GM19397 (cell line): ENCODE measurements at regions not wholly inside any gene's neighbourhood (a gene's known extent, or its start where the extent isn't known, plus 50 kb on each side); places are given as distances from the start of the nearest gene placed in this dataset.
A peak's percentile ranks its signal among the peaks of the same experiment; 100 is the strongest.
"Not testable (repeated sequence)": the region's sequence is repeated elsewhere in the genome, so short reads cannot be mapped to it uniquely, and the experiment has no call there.

Experiments
- ATAC-seq: cut with Tn5 transposase; IDR thresholded peaks from one replicate; pipeline ENCODE4 v1.9.1; 2021; ENCODE audit warnings: mild to moderate bottlenecking, moderate library complexity; ENCODE audit not compliant: unreplicated experiment

DNA sequence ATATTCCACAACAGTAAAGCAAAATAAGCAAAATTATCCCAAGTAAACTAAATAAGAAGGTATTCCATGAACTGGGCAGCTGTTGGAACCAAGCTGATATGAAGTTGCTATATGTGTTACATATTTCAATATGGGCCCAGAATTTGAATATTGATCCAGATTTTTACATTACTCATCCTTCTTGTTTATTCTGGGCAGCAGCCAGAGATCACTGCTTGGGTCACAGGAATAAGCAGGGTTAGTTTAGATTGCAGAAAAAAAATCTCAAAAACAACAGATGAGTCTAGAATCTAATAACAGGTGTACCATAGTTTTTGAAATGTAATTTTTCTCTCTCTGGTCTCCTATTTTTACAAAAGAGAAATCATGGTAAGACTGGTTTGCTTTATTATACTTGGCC, 171.5 kb upstream of the NAMPT start:
- ATAC-seq = no peak

DNA sequence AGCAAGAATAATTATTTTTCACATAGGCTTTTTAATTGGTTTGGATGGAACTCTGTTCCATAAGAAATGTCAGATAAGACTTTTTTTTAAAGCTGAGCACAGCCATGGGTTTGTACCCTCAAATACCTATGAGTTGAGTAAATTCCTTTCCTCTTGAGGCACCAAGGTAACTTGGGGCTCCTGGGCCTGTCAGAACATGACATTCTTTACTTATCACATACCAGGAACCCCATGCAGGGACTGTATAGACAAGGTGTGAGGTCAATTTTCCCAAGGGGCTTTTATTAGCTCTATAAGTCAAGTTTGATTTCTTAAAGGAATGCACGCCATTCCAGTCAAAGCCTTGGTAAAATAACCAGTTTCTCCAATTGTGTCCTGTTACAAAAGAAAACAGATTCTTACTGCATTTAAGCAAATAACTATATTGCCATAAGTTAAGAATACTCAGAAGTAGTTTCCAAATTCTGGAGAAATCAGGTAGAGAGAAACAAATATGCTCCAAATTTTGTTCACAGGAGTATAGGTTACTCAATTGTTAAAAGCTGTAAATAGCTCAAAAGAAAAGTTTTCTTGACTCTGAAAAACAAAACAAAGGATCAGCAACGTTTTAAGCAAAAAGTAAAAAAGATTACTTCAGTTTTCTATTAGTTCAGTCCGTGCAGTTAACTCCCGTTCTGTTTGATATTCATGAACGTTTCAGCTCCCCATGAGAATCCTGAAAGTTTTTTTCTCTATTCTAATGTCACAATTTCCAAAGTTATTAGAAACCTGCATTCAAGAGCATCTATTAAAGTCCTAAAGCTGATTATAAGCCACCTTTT, 167.5 kb upstream of the NAMPT start:
- ATAC-seq = no peak

DNA sequence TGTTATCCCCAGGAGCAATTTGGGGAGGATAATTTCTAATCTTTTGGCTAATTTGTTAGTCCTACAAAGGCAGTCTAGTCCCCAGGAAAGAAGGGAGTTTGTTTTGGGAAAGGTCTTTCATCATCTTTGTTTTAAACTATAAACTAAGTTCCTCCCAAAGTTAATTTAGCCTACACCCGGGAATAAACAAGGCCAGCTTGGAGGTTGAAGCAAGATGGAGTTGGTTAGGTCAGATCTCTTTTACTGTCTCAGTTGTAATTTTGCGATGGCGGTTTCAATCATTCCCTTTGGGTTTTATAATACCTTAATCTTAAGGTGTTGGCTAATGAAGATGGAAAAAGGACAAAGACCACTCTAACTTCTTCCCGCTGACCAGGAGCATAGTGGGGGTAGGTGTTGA, 166.4 kb upstream of the NAMPT start:
- no peak for ATAC-seq

DNA sequence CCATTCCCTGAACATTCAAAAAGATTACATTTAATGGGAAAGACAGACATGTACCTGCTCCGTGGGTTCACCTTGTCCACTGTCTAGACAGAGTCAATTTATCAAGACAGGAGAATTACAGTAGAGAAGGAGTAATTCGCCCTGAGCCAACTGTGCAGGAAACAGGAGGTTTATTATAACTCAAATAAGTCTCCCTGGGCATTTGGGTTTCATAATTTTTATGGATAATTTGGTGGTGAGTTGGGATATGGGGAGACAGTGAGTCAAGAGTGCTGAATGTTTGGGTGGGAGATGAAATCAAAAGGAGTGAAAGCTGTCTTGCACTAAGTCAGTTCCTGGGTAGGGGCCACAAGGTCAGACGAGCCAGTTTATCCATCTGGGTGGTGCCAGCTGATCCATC, 165.9 kb upstream of the NAMPT start:
- ATAC-seq = no peak

DNA sequence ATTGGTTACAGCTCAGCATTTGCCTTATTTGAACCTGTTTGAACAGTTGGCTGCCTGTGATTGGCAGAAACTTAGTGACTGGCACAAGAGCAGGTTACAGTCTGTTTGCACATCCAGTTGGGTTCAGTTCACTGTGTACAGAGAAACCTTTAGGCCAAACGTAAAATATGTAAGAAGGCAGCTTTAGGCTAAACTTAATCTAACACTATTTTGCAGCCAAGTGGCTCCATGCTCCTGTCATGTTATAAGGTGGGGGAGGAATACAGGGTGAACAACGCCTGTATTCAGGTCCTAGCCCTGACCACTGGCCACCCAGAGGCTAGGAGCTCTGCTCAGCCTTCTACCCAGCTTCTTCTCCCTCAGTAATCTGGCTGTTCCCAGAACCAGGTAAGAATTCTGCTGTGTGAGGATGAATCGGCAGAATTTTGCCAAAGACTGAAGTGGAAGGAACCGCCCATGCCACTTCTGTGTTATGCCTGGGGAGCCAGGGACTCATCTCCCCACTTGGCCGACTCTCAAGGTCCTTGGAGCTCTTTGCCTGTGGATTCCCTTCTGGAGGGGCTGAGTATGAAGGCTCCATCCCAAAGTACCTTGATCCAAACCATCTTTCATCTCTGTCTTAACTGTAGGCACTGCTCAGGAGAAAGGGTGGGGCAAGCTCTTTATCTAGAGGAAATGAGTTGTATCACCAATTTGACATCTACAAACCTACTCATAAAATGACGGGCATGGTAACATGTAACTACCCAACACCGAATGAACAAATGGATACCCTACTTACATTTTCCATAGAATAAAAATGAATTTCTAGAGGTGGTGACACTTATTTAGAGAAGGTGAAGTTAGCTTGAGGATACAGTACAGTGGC, 164.4 kb upstream of the NAMPT start:
- ATAC-seq = no peak

DNA sequence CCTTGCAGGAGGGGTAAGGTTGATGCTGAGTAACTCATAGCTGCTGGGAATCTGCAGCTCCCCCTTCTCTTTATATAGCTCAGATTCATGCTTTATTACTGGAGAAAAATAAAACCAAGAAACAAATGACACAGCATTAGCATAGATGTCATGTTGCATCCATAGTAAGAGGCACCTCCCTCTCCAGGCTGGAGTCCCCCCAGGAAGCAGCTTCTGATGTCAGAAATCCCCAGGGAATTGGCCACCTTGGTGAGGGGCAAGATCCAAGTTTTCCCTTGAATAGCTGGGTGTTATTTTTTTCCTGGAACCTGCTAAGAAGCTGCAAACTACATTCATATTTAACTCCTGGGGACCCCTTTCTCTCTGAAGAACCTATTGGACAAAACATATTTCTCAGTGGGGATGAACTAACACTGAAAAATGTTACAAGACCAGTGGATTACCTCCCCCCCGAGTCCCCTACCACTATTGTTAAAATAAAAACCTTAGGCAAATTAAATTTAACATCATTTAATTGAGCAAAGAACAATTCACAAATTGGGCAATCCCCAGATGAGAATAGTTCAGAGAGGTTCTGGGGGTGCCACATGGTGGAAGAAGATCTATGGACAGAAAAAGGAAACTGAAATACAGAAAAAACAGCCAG, 163.7 kb upstream of the NAMPT start:
- no peak for ATAC-seq

DNA sequence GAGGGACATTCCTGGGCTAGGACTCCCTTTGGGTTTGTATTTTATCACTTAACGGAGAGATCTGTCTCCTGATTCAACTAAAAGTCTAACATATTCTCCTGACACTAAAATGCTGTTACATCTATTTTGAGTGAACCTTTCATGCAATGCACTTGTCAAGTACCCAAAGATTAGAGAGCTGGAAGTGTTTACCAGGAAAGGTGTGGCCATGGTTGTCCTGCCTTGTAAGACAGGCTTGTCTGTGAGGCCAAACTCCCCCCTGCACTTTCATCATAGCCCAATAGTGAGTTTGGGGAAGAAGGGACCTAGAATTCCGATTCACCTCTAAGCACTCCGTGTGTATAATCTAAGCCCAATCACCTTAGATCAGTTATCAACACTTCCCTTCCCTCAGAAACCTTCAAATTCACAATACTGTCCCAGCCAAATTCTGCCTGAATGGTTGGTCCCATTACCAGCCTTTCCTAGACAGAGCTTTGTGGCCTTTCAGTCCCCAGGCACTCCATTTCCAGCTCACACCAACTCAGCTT, 162.6 kb upstream of the NAMPT start:
- ATAC-seq = no peak

DNA sequence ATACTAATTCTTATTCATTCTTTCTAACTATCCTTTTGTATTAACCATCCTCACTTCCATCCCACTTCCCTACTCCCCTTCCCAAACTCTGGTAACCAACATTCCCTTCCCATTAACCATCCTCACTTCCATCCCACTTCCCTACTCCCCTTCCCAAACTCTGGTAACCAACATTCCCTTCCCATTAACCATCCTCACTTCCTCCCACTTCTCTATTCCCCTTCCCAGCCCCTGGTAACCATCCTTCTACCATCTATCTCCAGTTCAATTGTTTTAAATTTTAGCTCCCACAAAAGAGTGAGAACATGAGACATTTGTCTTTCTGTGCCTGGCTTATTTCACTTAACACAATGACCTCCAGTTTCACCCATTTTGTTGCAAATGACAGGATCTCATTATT, 160.6 kb upstream of the NAMPT start:
- not testable (repeated sequence) for ATAC-seq

DNA sequence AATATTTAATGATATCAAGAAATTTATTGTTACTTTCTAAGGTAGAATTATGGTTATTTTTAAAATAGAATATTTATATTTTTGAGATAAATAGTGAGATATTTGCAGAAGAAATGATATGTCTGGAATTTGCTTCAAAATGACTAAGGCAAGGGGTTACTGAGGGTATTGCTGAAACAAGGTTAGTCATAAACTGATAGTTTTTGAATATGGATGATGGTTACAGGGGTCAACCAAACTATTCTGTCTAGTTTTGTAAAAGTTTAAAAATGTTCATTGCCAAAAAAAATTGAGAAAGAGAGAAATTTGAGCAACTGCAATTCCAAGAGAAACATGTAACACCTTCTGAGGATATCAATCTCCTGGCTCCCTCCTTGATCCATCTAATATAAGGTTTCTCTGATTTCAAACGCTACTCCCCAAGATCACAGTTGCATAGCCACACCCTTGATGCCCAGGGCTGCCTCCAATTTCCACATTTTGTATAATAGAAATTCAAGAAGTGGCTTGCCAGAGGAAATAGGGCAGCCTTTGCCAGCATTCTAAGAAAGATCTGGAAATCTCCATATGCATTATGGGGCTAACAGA, 159.4 kb upstream of the NAMPT start:
- ATAC-seq = no peak

DNA sequence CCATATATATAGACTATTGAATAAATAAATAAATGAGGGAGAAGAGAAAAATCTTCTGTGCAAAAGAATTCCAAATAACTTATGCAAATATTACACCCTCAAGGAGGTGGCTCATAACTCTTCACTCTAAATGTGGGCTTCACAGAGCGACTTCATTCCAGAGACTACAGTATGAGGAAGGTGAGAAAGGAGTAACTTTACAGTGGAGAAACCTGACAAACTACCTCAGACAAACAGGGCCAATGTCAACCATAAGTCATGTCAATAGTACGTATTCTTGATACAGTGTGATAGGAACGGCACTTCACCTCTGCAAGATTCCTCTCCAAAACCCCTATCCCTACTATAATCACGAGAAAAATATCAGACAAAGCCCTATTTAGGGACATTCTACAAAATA, 158.4 kb upstream of the NAMPT start:
- no peak for ATAC-seq

DNA sequence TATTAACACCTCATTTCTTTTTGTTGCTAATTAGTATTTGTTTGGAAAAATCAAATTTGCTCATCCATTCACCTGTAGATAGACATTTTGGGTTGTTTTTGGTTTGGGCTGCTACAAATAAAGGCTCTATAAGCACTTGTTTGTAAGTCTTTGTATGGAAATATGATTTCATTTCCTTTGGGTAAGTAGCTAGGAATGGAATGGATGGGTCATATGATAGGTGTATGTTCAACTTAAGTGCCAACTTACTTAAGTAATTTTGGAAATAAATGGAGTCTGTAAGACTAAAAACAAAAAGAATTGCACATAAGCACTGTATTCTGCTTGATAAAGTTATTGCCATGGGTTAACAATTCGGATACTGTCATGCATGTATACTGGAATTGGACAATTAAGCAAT, 157.7 kb upstream of the NAMPT start:
- ATAC-seq = no peak

DNA sequence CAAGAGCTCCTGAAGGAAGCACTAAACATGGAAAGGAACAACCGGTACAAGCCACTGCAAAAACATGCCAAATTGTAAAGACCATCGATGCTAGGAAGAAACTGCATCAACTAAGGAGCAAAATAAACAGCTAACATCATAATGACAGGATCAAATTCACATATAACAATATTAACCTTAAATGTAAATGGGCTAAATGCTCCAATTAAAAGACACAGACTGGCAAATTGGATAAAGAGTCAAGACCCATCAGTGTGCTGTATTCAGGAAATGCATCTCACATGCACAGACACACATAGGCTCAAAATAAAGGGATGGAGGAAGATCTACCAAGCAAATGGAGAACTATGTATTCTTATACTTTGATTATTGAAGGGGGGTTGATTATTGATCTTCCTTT, 156.6 kb upstream of the NAMPT start:
- not testable (repeated sequence) for ATAC-seq

DNA sequence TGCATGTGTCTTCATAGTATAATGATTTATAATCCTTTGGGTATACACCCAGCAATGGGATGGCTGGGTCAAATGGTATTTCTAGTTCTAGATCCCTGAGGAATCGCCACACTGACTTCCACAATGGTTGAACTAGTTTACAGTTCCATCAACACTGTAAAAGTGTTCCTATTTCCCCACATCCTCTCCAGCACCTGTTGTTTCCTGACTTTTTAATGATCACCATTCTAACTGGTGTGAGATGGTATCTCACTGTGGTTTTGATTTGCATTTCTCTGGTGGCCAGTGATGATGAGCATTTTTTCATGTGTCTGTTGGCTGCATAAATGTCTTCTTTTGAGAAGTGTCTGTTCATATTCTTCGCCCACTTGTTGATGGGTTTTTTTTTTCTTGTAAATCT, 152.2 kb upstream of the NAMPT start:
- ATAC-seq = not testable (repeated sequence)

DNA sequence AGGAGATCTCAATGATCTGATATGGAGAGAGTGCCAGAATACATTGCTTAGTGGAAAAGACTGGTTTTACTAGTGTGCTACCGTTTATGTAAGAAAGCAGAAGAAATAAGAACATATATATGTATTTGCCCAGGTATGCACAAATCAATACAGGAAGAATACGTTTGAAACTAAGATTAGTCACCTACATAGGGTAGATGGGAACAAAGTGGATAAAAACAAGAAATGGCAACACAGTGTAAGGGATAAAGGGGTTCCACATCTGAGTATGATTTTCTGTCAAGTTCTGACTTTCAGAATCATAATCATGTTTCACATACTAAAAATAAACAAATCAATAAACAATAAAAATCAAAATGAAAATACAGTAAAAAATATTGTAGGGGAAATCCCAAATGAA, 148.6 kb upstream of the NAMPT start:
- no peak for ATAC-seq

DNA sequence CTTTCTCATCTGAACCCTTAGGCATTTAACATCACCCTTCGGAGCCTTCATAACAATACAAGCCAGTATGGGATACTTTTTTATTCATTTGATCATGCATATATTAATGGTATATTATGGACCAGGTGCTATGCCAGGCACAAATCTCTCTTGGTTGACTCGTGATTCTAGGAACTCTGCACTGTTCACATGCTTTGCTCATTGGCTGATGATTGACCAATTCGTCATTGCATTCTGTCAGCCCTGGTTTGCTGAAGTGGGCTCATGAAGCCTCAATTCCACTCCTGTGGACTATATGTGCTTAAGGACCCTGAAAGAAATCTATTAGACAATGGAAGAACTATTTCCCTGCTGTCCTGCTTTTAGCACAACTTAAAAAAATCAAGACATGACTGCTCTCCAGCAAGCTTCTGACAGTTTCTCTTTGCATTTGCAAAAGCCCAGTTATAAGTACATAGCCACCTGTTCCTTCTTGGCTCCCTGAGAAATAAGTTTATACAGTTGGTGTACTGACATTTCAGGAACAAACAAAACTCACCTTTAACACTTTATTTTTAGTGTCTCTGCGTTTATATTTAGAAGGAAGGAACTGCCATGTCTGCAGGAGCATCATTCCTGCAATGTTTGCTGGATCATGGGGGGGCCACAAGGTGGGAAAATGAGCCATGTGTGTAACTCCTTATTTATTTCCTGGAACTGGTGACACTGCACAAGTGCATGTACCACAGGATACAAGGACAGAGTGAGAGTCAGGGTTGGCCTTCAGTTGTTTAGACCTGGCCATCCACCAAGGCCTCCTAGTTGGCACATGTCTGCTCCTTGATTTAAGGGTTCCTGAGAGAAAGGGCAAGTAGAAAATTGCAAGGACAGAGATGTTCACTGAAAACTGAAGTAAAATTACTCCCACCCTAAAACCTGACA, 146.0 kb upstream of the NAMPT start:
- no peak for ATAC-seq

DNA sequence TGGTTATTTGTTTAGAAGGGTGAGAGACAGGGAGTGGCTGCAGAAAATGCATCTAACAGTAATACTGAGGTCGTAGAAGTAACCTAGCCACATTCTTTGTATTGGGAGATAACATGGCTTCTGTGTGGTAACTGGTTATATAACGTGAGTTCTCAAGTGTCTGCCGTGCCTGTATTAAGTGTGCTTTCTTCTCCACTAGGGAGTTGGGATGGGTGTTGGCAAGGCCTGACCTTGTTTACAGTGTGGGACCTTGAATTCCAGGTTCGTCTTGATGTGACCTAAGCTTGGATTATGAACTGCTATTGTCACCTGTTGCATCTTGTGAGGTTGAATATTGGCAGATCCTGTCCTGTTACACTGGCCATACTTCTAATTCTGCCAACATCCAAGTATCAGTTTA, 145.3 kb upstream of the NAMPT start:
- ATAC-seq = no peak

DNA sequence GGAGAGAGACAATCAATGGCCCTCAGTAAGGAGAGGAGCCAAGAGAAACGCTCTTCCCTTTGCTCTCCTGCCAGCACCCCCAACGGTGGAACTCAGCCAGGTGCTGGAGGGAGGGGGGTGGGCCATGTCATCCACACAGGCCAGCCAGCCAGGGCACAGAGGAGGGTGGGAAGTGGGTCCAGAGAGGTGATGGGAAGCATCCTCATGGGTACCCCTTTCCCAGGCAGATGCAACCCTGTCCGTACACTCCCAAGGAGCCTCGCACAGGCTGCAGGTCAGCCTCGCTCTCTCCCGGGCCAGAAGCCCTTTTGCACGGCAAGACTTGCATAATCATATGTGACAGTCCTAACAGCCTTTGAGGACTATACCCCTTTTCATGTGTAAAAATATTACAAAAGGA, 142.0 kb upstream of the NAMPT start:
- ATAC-seq = no peak

DNA sequence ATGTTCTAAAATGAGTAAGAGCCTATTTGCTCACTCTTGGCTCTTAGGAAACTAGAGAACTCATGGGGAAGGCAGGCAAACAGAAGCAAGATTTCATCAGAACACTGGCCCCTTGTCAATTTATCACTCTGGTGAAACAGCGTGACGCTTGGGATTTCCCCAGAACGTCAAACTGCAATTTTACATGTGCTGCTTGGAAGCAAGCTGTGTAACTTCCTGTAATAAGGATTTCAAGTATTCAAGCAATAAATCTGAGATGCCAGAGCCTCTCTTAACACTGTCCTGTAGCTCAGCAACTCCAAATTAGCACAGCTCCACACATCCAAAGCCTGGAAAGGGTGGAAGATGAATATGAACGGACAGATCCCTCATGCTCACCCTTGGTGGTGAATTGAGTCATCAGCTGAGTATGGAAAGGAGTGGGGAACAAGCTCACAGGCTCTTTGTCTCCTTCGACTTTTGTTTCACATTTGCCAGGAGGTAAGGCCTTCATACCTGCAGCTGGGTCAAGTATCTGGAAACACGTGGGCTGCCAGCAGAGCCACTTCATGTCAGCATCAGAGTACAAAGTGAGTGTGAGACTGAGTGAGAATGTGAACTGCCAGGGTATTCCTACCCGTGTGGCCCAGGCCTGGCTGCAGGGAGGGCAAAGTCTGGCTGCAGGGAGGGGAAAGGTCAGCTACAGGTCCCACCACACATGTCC, 140.4 kb upstream of the NAMPT start:
- ATAC-seq = peak; percentile 85

DNA sequence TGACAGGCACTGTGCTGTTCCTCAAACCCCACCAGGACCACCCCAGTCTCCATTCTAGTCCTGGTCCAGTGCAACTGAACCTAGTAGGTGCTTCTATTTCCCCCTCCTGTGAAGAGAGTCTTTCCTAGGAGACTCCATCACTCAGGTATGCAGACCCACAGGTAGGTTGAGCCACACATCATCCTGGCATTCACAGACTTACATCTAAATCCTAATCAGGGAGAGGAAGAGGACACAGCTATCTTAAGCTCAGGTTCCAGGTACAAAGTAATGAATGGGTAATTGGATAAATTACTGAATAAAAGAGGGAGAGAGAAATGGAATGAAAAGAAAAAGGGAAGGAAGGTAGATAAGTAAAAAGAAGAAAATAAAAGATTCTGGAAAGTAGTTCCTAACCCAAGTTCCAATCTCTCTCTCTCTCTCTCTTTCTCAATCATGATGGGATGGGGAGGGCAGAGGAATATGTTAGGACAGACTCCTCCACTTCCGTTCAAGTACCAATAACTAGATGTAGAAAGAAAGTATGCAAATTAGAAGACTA, 139.8 kb upstream of the NAMPT start:
- ATAC-seq = no peak
